Right cardiac atrium (tissue), 5 donors: ENCODE measurements at regions not wholly inside any gene's neighbourhood (a gene's known extent, or its start where the extent isn't known, plus 50 kb on each side); places are given as distances from the start of the nearest gene placed in this dataset.
A peak's percentile ranks its signal among the peaks of the same experiment; 100 is the strongest.
"Not testable (repeated sequence)": the region's sequence is repeated elsewhere in the genome, so short reads cannot be mapped to it uniquely, and the experiment has no call there.

ENCODE experiments used
- ATAC-seq, 2 donors: fragments of 200-7000 bp; cut with Tn5 transposase; one replicate each; pipeline versions ENCODE4 v1.8.0 to v1.9.1; 2020; ENCODE audit warnings: moderate library complexity in 2 of 2, mild to moderate bottlenecking in 1 of 2
- DNase-seq, 3 donors: peaks; one replicate each; pipeline ENCODE4 v3.0.0-alpha.2; 2020
- H3K27ac ChIP-seq: one replicate; pipeline ENCODE4 v1.5.1; 2013; ENCODE audit warnings: mild to moderate bottlenecking, low read length, control low read depth, moderate library complexity
- H3K27me3 ChIP-seq: one replicate; pipeline ENCODE4 v1.6.1; 2013; ENCODE audit not compliant: control insufficient read depth, insufficient read depth
- H3K4me1 ChIP-seq: one replicate; pipeline ENCODE4 v1.6.1; 2013; ENCODE audit warnings: low read length; ENCODE audit not compliant: control insufficient read depth, insufficient read depth
- H3K4me3 ChIP-seq: one replicate; pipeline ENCODE4 v1.5.1; 2013; ENCODE audit warnings: low read length, control low read depth
- H3K9me3 ChIP-seq: one replicate; pipeline ENCODE4 v1.6.1; 2013; ENCODE audit warnings: low read length; ENCODE audit not compliant: control insufficient read depth
- WGBS: extraction: QIAGEN DNeasy Blood & Tissue Kit; methylation state at CpG from one replicate; pipeline ENCODE4 v1.1.7; 2013; 5-methylcytosine and 5-hydroxymethylcytosine counted together
- intact Hi-C, 4 donors: fragments of 100-400 bp; cut with DNase I; formaldehyde crosslinking; loops; one replicate each; pipeline versions ENCODE4 v1.11.0 to v1.14.0; 2022 to 2023
- donor health status: healthy with polysubstance abuse.
- donor health status: DM: no; HTN: yes; CAD: no.
- donor health status: DM: no; HTN: no; CAD: no.
- donor health status: DM: no; HTN: yes; CAD: no; lungs with severe emphysema.
- donor health status: DM: yes; HTN: yes; CAD: no.

DNA sequence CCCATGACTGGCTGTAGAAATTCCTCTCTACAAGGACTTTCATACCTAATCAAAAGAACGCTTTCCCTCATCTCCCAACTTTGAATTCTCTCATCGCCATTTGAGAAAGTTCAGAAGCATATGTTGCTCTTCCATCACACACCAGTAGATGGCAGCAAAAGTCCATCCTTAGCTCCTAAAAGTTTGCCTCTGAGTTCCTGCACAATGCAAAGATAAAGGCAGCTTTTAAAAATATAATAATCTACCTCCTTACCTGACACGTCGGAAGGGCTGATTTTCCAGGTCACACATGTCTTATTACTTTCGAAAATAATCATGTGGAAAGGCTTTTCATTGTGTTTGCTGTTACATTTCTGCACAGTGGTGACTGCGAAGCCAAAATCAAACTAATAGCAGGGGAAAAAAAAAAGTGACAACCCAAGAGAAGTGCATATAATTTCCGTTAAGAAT lies 456.7 kb upstream of the SEL1L start:
- Histone ChIP-seq H3K27ac (no peak overlapping the region), H3K9me3 (no peaks in the 10 kb centered on the region), H3K27me3 (no peaks in the 10 kb centered on the region), H3K4me3 (no peak overlapping the region), H3K4me1 (no peaks in the 10 kb centered on the region)
- no peak for DNase-seq
- ATAC-seq: no peak
- 18% methylated on average over 7 of the region's 7 CpGs for WGBS
- intact Hi-C loops: no loop called here

DNA sequence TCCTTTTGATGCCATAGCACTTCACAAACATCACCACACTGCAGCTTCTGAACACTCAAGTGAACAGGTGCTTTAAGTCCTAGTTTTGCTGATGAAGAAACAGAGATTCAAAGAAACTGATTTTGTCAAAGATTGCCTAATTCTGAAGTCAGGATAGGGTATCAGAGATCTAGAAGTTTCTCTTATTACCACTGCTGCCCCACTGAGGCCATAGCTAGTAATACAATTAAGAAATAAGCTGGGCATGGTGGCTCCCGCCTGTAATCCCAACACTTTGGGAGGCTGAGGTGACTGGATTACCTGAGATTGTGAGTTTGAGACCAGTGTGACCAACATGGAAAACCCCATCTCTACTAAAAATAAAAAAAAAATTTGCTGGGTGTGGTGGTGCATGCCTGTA lies 458.3 kb upstream of the SEL1L start:
- intact Hi-C loops: no loop called here
- 92% methylated on average over 1 of the region's 1 CpG for WGBS
- no peak overlapping the region for H3K27ac ChIP-seq
- H3K4me3 ChIP-seq: no peak overlapping the region
- no peak for DNase-seq
- ATAC-seq: no peak
- no peaks in the 10 kb centered on the region for H3K9me3 ChIP-seq
- H3K27me3 ChIP-seq: no peaks in the 10 kb centered on the region
- H3K4me1 ChIP-seq: no peaks in the 10 kb centered on the region

DNA sequence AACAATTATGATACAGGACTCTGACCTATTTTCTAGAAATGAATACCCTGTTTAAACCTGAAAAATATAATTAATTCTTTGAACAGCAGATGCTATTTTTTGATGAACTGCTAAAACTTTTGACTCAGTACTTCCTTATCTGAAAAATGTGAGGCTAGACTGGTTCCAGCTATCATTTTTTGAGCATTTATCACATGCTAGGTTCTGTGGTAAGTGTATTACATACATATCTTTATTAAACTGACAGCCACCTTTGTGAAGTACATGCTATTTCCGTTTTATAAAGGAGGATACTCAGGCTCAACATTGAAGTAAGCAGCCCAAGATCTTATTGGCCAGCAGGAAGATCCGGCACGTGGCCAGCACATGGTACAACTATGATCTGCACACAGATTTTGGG lies 459.8 kb upstream of the SEL1L start:
- H3K27ac ChIP-seq: no peak overlapping the region
- ATAC-seq: no peak
- intact Hi-C loops: no loop called here
- H3K4me3 ChIP-seq: no peak overlapping the region
- DNase-seq: no peak
- WGBS: 68% methylated on average over 3 of the region's 3 CpGs
- H3K27me3 ChIP-seq: no peaks in the 10 kb centered on the region
- H3K4me1 ChIP-seq: no peaks in the 10 kb centered on the region
- no peaks in the 10 kb centered on the region for H3K9me3 ChIP-seq

DNA sequence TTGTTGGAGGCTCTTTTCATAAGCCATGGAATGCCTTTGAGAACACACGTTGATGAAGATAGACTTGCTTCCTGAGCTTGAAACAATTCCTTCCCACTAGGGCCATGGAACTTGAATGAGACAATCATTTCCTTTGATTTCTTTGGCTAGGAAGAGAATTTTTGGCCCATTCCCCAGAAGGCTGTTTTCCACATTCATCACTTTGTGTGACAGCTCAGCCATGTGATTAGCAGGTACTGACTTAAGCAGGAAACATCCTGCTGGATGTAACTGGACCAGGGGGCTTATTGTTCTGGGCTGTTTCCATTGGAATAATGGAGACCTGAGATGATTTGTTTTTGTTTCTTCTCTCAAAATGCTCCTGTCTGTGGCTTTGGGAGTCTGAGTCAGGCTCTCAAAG lies 469.8 kb upstream of the SEL1L start:
- ATAC-seq (peak; percentile 51 to 95), DNase-seq (no peak)
- no peaks in the 10 kb centered on the region for H3K4me1 ChIP-seq
- no peak overlapping the region for H3K27ac ChIP-seq
- H3K4me3 ChIP-seq: no peak overlapping the region
- no peaks in the 10 kb centered on the region for H3K9me3 ChIP-seq
- 19% methylated on average over 1 of the region's 1 CpG for WGBS
- intact Hi-C loops: no loop called here
- H3K27me3 ChIP-seq: no peaks in the 10 kb centered on the region

DNA sequence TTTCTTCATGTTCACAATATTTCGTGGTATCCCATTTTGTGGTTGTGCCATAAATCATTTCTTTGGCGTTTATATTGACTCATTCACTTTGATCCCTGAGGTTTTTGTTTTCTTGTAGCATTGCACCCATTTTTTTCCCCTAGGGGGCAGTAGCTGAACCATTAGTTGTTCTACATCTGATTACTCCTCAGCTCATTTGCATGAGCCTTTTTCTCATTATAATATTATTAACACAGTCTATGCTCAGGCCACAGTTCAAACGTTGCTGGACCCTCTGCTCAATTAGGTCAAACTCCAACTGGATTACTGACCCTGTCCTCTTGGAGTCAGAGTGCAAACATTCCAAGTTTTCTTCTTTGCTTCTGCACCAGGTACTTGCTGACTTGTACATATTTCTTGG lies 475.4 kb upstream of the SEL1L start:
- Histone ChIP-seq H3K9me3 (no peaks in the 10 kb centered on the region), H3K4me1 (no peaks in the 10 kb centered on the region), H3K27ac (no peak overlapping the region), H3K4me3 (no peak overlapping the region), H3K27me3 (no peaks in the 10 kb centered on the region)
- intact Hi-C loops: no loop called here
- DNase-seq (no peak), ATAC-seq (no peak)
- WGBS: 21% methylated on average over 3 of the region's 3 CpGs

DNA sequence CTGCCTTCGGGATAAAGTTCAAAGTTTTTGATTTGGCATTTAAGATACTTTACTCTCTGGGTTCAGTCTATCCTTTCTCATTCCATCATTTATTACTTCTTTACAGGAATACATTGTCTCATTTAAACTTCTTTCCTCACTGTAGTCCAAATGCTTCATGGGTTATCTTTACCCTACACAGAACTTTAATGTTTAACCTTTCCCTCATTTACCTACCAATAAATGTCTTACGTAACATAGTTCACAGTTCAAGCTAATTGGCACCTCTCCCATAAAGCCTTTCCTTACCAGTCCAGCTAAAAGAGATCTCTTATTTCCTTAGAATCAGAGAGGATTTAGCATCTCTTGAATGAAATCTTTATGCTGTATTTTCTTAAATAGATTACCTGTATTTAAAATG lies 476.3 kb upstream of the SEL1L start:
- H3K27me3 ChIP-seq: no peaks in the 10 kb centered on the region
- H3K4me1 ChIP-seq: no peaks in the 10 kb centered on the region
- no peaks in the 10 kb centered on the region for H3K9me3 ChIP-seq
- DNase-seq (no peak), ATAC-seq (no peak)
- WGBS: 81% methylated on average over 2 of the region's 2 CpGs
- no peak overlapping the region for H3K27ac ChIP-seq
- intact Hi-C loops: no loop called here
- no peak overlapping the region for H3K4me3 ChIP-seq

DNA sequence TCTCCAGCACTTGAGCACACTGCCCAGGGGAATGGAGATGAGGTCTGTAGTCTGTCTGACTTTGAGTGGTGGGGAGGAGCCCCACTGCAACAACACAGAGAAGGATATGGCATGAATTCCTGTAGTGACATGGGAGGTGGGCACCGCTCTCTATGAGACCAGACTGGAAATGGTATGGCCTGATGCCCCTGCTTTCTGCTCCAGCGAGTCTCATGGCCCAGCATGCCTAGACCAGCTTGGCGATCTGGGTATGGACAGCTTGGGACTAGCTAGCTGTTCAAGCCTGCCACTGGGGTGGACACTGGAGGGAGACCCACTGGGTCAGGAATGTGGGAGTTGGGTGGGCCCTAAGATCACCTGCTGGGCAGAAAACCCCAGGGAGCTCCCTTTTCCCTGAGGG lies 477.8 kb upstream of the SEL1L start:
- no peaks in the 10 kb centered on the region for H3K4me1 ChIP-seq
- DNase-seq: no peak

DNA sequence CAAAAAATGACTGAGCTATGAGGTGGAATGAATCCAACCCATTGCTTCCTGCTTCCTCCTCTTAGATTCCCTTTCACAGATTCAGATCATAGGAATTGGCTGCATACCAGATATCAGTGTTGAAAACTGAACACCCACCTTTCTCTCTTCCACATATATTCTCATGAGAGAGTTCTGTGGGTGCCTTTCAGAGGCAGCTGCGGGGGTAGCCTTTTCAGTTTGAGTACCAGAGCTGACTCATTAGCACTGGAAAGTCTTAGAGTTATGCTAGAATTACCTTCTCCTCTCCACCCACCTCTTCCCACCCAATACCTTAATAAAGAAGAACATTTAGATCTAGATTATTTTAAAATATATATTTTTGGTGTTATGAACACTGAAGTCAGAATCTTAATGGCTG lies 495.4 kb upstream of the SEL1L start:
- DNase-seq: no peak
- Histone ChIP-seq H3K4me1 (no peaks in the 10 kb centered on the region), H3K4me3 (no peak overlapping the region), H3K27me3 (no peaks in the 10 kb centered on the region), H3K9me3 (no peaks in the 10 kb centered on the region), H3K27ac (no peak overlapping the region)
- WGBS: 76% methylated on average over 1 of the region's 1 CpG
- intact Hi-C loops: no loop called here
- ATAC-seq: no peak

More for the DNA sequence above, 477.8 kb upstream of the SEL1L start:
- H3K27me3 ChIP-seq: no peaks in the 10 kb centered on the region
- H3K27ac ChIP-seq: no peak overlapping the region
- intact Hi-C loops: no loop called here
- WGBS: 92% methylated on average over 3 of the region's 3 CpGs
- H3K9me3 ChIP-seq: no peaks in the 10 kb centered on the region
- ATAC-seq: peak in 1 of 2 donors; percentile 40
- H3K4me3 ChIP-seq: no peak overlapping the region

DNA sequence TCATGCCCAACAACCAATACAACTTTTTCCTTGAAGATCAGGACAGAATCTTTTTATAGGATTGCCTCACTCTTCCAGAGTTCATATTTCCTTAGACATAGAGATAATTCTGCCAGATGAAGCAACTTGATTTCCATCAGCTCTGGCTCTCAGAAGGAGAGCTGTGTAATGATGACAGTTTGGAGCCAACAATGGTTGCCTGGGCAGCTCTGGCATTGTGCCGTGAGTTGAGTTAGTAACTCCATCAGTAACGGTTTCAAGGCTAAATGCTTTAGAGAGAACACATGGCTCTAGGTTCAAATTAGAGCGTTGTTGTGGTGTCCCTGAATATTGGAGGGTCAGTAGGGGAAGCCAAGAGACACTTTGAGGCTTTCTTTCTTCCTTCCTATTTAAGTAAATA lies 501.7 kb upstream of the SEL1L start:
- Histone ChIP-seq H3K27me3 (no peaks in the 10 kb centered on the region), H3K4me1 (no peaks in the 10 kb centered on the region), H3K9me3 (no peaks in the 10 kb centered on the region), H3K4me3 (no peak overlapping the region), H3K27ac (no peak overlapping the region)
- DNase-seq (no peak), ATAC-seq (no peak)
- intact Hi-C loops: no loop called here
- WGBS: 50% methylated on average over 3 of the region's 3 CpGs

DNA sequence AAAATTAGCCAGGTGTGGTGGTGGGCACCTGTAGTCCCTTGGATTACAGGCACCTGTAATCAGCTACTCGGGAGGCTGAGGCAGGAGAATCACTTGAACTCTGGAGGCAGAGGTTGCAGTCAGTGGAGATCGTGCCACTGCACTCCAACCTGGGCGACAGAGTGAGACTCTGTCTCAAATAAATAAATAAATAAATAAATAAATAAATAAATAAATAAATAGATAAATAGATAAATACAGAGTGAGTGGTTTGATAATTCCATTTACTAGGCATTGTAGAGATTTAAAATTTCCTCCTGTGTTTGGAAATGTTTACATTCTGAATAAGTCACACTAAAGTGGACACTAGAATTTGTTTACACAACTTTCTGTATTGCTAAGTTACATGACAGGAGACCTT lies 504.4 kb upstream of the SEL1L start:
- ATAC-seq, H3K9me3 ChIP-seq, H3K27me3 ChIP-seq, intact Hi-C loops, H3K27ac ChIP-seq, DNase-seq, H3K4me1 ChIP-seq, H3K4me3 ChIP-seq: not testable (repeated sequence)
- WGBS: 96% methylated on average over 3 of the region's 3 CpGs

DNA sequence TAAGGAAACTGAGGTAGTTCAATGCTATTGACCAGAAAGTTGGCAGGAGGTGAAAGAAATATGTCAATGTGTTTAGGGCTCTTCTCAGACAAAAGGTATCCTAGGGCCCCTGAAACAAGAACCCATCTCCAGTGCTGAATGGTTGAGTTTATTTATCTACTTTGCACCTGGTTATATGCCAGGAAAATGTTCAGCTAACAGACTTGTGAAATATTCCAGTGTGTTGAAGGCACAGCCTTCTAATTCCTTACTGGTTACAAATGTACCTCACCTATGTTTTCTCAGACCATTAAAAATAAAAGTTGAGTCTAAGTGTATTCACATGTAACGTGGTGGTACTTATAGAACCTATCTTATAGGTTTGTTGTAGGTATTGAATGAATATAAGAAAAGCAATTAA lies 511.7 kb upstream of the SEL1L start:
- 90% methylated on average over 1 of the region's 1 CpG for WGBS
- Histone ChIP-seq H3K27ac (no peak overlapping the region), H3K4me3 (no peak overlapping the region), H3K4me1 (no peaks in the 10 kb centered on the region), H3K27me3 (no peaks in the 10 kb centered on the region), H3K9me3 (no peaks in the 10 kb centered on the region)
- intact Hi-C loops: no loop called here
- ATAC-seq (no peak), DNase-seq (no peak)

DNA sequence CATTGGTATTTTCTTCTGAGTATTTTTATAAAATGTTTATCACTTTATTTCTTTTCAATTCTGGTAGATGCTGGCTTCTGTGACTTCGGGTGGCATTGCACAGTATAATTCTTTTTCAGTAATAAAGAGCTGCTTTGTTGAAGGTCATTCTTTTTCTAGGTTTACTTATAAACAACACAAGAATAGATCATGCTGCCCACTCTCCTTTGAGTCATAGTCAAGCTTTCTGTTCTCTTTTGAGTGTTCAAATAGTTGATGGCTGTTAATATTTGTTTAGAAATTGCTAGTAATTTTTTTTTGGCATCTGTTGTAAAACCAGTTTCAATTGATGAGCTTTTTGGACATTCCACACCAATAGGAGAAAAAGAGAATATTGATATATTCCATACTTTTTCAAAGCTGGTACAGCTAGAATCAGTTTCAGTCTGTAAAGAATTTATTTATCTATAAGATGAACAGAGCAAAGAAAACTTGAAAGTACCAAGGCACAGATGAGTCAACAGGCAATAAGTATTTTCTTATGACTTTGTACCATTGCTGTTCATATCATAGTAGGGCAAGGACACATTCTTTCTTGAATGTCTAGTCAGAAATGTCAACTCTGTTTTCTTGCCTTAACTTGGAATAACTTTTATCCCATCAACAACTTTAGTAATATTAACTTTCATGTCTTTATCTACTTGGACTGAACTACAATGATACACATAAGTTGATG lies 513.0 kb upstream of the SEL1L start:
- Histone ChIP-seq H3K27ac (no peak overlapping the region), H3K4me3 (no peak overlapping the region), H3K27me3 (no peaks in the 10 kb centered on the region), H3K9me3 (no peaks in the 10 kb centered on the region), H3K4me1 (no peaks in the 10 kb centered on the region)
- ATAC-seq: no peak
- intact Hi-C loops: no loop called here
- 83% methylated on average over 1 of the region's 1 CpG for WGBS
- DNase-seq: no peak
